SH-SY5Y (cell line): ENCODE measurements at regions not wholly inside any gene's neighbourhood (a gene's known extent, or its start where the extent isn't known, plus 50 kb on each side); places are given as distances from the start of the nearest gene placed in this dataset.

Source experiments
- GATA2 ChIP-seq: IDR thresholded peaks from 2 replicates; pipeline ENCODE4 v1.6.1; 2011; ENCODE audit warnings: mild to moderate bottlenecking, low read depth, low read length
- GATA3 ChIP-seq: IDR thresholded peaks from 2 replicates; pipeline ENCODE4 v1.6.1; 2011; ENCODE audit warnings: low read depth, mild to moderate bottlenecking, low read length, moderate library complexity

GRCh38 chr3:177452831-177453450 is 255.7 kb upstream of the TBL1XR1 start:
- TF ChIP-seq GATA2 (no peak), GATA3 (no peak)
